Ishikawa (cell line): ENCODE measurements at regions not wholly inside any gene's neighbourhood (a gene's known extent, or its start where the extent isn't known, plus 50 kb on each side); places are given as distances from the start of the nearest gene placed in this dataset.

Experiments
- CEBPB ChIP-seq: IDR thresholded peaks from 2 replicates; pipeline ENCODE4 v1.6.1; 2012
- CREB1 ChIP-seq: IDR thresholded peaks from 2 replicates; pipeline ENCODE4 v1.6.1; 2012; ENCODE audit warnings: low read depth
- EGR1 ChIP-seq: IDR thresholded peaks from 2 replicates; pipeline ENCODE4 v1.6.1; 2012
- EP300 ChIP-seq: IDR thresholded peaks from 2 replicates; pipeline ENCODE4 v1.6.1; 2012; ENCODE audit warnings: borderline replicate concordance
- FOXM1 ChIP-seq: IDR thresholded peaks from 2 replicates; pipeline ENCODE4 v1.6.1; 2012; ENCODE audit warnings: low read depth, borderline replicate concordance
- NFIC ChIP-seq: IDR thresholded peaks from 2 replicates; pipeline ENCODE4 v1.6.1; 2012
- RAD21 ChIP-seq: IDR thresholded peaks from 2 replicates; pipeline ENCODE4 v1.6.1; 2012; ENCODE audit warnings: low read depth
- TAF1 ChIP-seq: IDR thresholded peaks from 2 replicates; pipeline ENCODE4 v1.6.1; 2012; ENCODE audit warnings: low read depth, mild to moderate bottlenecking
- TCF12 ChIP-seq: IDR thresholded peaks from 2 replicates; pipeline ENCODE4 v1.6.1; 2012; ENCODE audit warnings: low read depth
- YY1 ChIP-seq: IDR thresholded peaks from 2 replicates; pipeline ENCODE4 v1.6.1; 2012; ENCODE audit warnings: low read depth
- ZBTB7A ChIP-seq: IDR thresholded peaks from 2 replicates; pipeline ENCODE4 v1.6.1; 2012; ENCODE audit warnings: low read depth
- TF ChIP-seq, protein P1 (sequence below): IDR thresholded peaks from 2 replicates; pipeline ENCODE4 v1.6.1; 2012
- TF ChIP-seq, protein P2 (sequence below): IDR thresholded peaks from 2 replicates; pipeline ENCODE4 v1.6.1; 2012; ENCODE audit warnings: low read depth, mild to moderate bottlenecking
- TF ChIP-seq, protein P3 (sequence below): IDR thresholded peaks from 2 replicates; pipeline ENCODE4 v1.6.1; 2012

DNA sequence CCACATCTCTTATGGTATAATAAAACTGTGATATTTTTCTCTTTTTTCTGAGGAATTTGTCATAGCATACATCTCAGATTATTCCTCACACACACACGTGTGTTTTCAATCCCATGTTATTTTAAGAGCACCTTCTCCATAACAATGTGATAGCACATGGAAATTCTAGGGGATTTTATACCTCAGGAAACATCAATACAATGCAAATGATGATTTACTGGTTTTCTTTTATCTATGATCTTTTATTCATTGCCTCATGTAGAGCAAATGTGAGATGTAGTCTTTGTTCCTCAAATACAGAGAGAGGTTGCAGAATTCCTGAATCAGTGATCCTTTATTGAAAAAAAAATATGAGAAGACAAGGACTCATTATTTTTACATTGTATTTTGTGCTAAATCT lies 128.3 kb upstream of the ROBO1 start:
- TF ChIP-seq TCF12 (no peak), ZBTB7A (no peak), FOXM1 (no peak), RAD21 (no peak), EGR1 (no peak), TAF1 (no peak), YY1 (no peak), CEBPB (no peak), EP300 (no peak), NFIC (no peak), CREB1 (no peak)
- TF ChIP-seq, protein P1, sequence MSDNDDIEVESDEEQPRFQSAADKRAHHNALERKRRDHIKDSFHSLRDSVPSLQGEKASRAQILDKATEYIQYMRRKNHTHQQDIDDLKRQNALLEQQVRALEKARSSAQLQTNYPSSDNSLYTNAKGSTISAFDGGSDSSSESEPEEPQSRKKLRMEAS: no peak
- TF ChIP-seq, protein P2, sequence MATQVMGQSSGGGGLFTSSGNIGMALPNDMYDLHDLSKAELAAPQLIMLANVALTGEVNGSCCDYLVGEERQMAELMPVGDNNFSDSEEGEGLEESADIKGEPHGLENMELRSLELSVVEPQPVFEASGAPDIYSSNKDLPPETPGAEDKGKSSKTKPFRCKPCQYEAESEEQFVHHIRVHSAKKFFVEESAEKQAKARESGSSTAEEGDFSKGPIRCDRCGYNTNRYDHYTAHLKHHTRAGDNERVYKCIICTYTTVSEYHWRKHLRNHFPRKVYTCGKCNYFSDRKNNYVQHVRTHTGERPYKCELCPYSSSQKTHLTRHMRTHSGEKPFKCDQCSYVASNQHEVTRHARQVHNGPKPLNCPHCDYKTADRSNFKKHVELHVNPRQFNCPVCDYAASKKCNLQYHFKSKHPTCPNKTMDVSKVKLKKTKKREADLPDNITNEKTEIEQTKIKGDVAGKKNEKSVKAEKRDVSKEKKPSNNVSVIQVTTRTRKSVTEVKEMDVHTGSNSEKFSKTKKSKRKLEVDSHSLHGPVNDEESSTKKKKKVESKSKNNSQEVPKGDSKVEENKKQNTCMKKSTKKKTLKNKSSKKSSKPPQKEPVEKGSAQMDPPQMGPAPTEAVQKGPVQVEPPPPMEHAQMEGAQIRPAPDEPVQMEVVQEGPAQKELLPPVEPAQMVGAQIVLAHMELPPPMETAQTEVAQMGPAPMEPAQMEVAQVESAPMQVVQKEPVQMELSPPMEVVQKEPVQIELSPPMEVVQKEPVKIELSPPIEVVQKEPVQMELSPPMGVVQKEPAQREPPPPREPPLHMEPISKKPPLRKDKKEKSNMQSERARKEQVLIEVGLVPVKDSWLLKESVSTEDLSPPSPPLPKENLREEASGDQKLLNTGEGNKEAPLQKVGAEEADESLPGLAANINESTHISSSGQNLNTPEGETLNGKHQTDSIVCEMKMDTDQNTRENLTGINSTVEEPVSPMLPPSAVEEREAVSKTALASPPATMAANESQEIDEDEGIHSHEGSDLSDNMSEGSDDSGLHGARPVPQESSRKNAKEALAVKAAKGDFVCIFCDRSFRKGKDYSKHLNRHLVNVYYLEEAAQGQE: no peak
- TF ChIP-seq, protein P3, sequence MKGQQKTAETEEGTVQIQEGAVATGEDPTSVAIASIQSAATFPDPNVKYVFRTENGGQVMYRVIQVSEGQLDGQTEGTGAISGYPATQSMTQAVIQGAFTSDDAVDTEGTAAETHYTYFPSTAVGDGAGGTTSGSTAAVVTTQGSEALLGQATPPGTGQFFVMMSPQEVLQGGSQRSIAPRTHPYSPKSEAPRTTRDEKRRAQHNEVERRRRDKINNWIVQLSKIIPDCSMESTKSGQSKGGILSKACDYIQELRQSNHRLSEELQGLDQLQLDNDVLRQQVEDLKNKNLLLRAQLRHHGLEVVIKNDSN: no peak
